Epithelial cell of proximal tubule (primary cell): ENCODE measurements at regions not wholly inside any gene's neighbourhood (a gene's known extent, or its start where the extent isn't known, plus 50 kb on each side); places are given as distances from the start of the nearest gene placed in this dataset.
"Not testable (repeated sequence)": the region's sequence is repeated elsewhere in the genome, so short reads cannot be mapped to it uniquely, and the experiment has no call there.

Experiments
- DNase-seq: peaks from one replicate; pipeline ENCODE4 v3.0.0-alpha.2; 2011; ENCODE audit warnings: low read depth
- H3K4me3 ChIP-seq: 2 replicates; pipeline ENCODE4 v1.5.1; 2011; ENCODE audit warnings: low read depth, mild to moderate bottlenecking, low read length
- CTCF ChIP-seq: conservative IDR thresholded peaks from 2 replicates; pipeline ENCODE4 v1.5.1; 2012; ENCODE audit warnings: low read depth, mild to moderate bottlenecking, low read length

GRCh38 chr3:144023543-144023942 is 51.9 kb downstream of the DIPK2A start:
- DNase-seq, H3K4me3 ChIP-seq: not testable (repeated sequence)

- TF ChIP-seq CTCF: no peak
- no peak for DNase-seq
- H3K4me3 ChIP-seq: no peak overlapping the region
These were observed 57.3 kb downstream of the DIPK2A start for GRCh38 chr3:144028798-144029411.

- no peak overlapping the region for H3K4me3 ChIP-seq
- no peak for DNase-seq
- no peak for TF ChIP-seq CTCF
These were observed 58.1 kb downstream of the DIPK2A start for GRCh38 chr3:144029769-144030168.

- TF ChIP-seq CTCF: no peak
- H3K4me3 ChIP-seq: no peak overlapping the region
- no peak for DNase-seq
These were observed 60.3 kb downstream of the DIPK2A start for GRCh38 chr3:144031938-144032337.

GRCh38 chr3:144032531-144033239 is 61.1 kb downstream of the DIPK2A start:
- no peak for DNase-seq
- H3K4me3 ChIP-seq: no peak overlapping the region
- TF ChIP-seq CTCF: no peak

GRCh38 chr3:144033240-144033589 is 61.6 kb downstream of the DIPK2A start:
- no peak for TF ChIP-seq CTCF
- no peak overlapping the region for H3K4me3 ChIP-seq
- no peak for DNase-seq

GRCh38 chr3:144033863-144034262 is 62.2 kb downstream of the DIPK2A start:
- TF ChIP-seq CTCF: no peak
- no peak for DNase-seq
- H3K4me3 ChIP-seq: no peak overlapping the region
